IMR-90 (cell line): ENCODE measurements at regions not wholly inside any gene's neighbourhood (a gene's known extent, or its start where the extent isn't known, plus 50 kb on each side); places are given as distances from the start of the nearest gene placed in this dataset.

Experiments
- BHLHE40 ChIP-seq: fragments of 150-350 bp; IDR thresholded peaks from 2 replicates; pipeline ENCODE4 v1.6.1; 2016; ENCODE audit warnings: mild to moderate bottlenecking, low read depth, low read length
- CEBPB ChIP-seq: IDR thresholded peaks from 2 replicates; pipeline ENCODE4 v1.6.1; 2012; ENCODE audit warnings: low read depth, low read length, improper control_type of control experiment
- CHD1 ChIP-seq: IDR thresholded peaks from 2 replicates; pipeline ENCODE4 v1.6.1; 2012; ENCODE audit warnings: low read depth, low read length, improper control_type of control experiment
- CTCF ChIP-seq: conservative IDR thresholded peaks from 2 replicates; pipeline ENCODE4 v1.5.1; 2012; ENCODE audit warnings: mild to moderate bottlenecking, low read depth, low read length, improper control_type of control experiment
- ELK1 ChIP-seq: fragments of 150-350 bp; IDR thresholded peaks from 2 replicates; pipeline ENCODE4 v1.6.1; 2016; ENCODE audit warnings: low read depth, mild to moderate bottlenecking, low read length, moderate library complexity, borderline replicate concordance
- MAFK ChIP-seq: IDR thresholded peaks from 2 replicates; pipeline ENCODE4 v1.6.1; 2012; ENCODE audit warnings: low read depth, low read length, improper control_type of control experiment
- MXI1 ChIP-seq: IDR thresholded peaks from 2 replicates; pipeline ENCODE4 v1.6.1; 2012; ENCODE audit warnings: low read depth, mild to moderate bottlenecking, low read length, moderate library complexity, borderline replicate concordance
- POLR2A ChIP-seq: IDR thresholded peaks from 2 replicates; pipeline ENCODE4 v1.6.1; 2012; ENCODE audit warnings: mild to moderate bottlenecking, low read depth, low read length
- RAD21 ChIP-seq: IDR thresholded peaks from 2 replicates; pipeline ENCODE4 v1.6.1; 2012; ENCODE audit warnings: low read length, improper control_type of control experiment
- RCOR1 ChIP-seq: IDR thresholded peaks from 2 replicates; pipeline ENCODE4 v1.6.1; 2012; ENCODE audit warnings: mild to moderate bottlenecking, low read length, improper control_type of control experiment; ENCODE audit not compliant: insufficient replicate concordance
- RFX5 ChIP-seq: IDR thresholded peaks from 2 replicates; pipeline ENCODE4 v1.8.0; 2012; ENCODE audit warnings: low read depth, mild to moderate bottlenecking, low read length, moderate library complexity
- SMC3 ChIP-seq: fragments of 150-350 bp; IDR thresholded peaks from 2 replicates; pipeline ENCODE4 v1.6.1; 2016; ENCODE audit warnings: low read depth, mild to moderate bottlenecking, antibody characterized with exemption, low read length, moderate library complexity
- USF2 ChIP-seq: fragments of 150-350 bp; IDR thresholded peaks from 2 replicates; pipeline ENCODE4 v1.6.1; 2017; ENCODE audit warnings: mild to moderate bottlenecking, antibody characterized with exemption, low read length, low read depth

- TF ChIP-seq CTCF (no peak), MXI1 (no peak), ELK1 (no peak), CEBPB (0 out of 2 replicates have a peak, but pooled peaks have one; percentile 37), SMC3 (no peak), RCOR1 (no peak), USF2 (no peak), POLR2A (no peak), MAFK (no peak), CHD1 (no peak), RFX5 (no peak), RAD21 (no peak), BHLHE40 (no peak)
These were observed 461.9 kb downstream of the LRRIQ3 start for GRCh38 chr1:73736125-73736524.
